GM12891 (cell line): ENCODE measurements at regions not wholly inside any gene's neighbourhood (a gene's known extent, or its start where the extent isn't known, plus 50 kb on each side); places are given as distances from the start of the nearest gene placed in this dataset.

ENCODE experiments used
- POLR2A ChIP-seq: IDR thresholded peaks from 2 replicates; pipeline ENCODE4 v1.6.1; 2011; ENCODE audit warnings: low read depth, low read length, control low read depth
- SPI1 ChIP-seq: IDR thresholded peaks from 2 replicates; pipeline ENCODE4 v1.6.1; 2011; ENCODE audit warnings: low read depth, low read length, control low read depth
- TAF1 ChIP-seq: IDR thresholded peaks from 2 replicates; pipeline ENCODE4 v1.6.1; 2011; ENCODE audit warnings: low read depth, low read length, control low read depth

GRCh38 chr13:44819772-44820171, 169.5 kb downstream of the NUFIP1 start:
- TF ChIP-seq TAF1 = no peak
- TF ChIP-seq POLR2A = no peak
- no peak for TF ChIP-seq SPI1
